Anterior cingulate cortex (tissue), 58 donors: ENCODE measurements at regions not wholly inside any gene's neighbourhood (a gene's known extent, or its start where the extent isn't known, plus 50 kb on each side); places are given as distances from the start of the nearest gene placed in this dataset.
"Not testable (repeated sequence)": the region's sequence is repeated elsewhere in the genome, so short reads cannot be mapped to it uniquely, and the experiment has no call there.

Source experiments
- DNase-seq, 58 donors: peaks; one replicate each; lab custom pipeline; 2025; lab: John Stamatoyannopoulos, UW

DNA sequence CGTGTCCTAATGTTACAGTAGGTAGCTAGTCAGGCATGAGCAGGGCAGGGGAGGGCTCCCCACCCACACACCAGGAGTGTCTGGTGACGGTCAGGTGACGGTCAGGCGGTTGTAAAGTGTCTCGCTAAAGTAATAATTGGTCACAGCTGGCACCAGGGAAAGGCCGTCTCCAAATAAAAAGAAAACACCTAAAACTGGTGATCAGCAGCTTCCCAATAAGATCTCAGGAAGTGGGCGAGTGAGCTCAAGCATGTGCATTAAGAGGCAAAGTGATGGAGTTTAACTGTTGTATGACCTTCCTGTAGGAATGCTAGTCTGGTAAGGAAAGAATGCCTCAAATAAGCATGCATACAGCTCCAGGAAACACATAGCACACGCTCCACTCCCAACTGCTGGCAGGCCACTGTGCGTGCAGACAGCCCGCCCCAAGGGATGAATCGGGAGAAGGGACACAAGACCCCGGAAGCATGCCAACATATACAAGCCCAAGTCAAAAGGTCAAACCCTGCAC lies 177.1 kb downstream of the RNF144A start:
- DNase-seq: no peak

DNA sequence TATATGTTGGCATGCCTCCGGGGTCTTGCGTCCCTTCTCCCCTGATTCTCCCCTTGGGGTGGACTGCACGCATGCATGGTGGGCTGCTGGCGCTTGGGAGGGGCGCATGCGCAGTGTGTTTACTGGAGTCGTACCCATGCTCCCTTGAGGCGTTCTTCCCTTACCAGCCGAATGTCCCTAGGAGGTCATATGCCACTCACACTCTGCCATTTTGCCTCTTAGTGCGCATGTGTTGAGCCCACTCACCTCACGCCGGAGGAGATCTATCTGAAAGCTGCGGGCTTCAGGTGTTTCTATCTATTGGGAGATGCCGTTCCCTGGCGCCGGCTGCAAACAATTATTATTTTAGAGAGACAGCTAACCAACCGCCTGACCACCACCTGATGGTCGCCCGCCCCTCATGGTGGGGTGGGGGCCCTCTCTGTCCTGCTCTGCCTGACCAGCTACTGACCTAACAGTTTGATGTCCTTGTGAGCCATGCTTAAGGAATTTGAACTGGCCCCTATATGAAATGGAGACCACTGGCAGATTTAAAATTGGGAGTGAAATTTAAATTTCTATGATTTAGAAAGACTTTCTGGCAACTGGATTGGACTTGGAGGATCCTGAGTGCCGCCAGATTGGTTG lies 179.6 kb downstream of the RNF144A start:
- no peak for DNase-seq

DNA sequence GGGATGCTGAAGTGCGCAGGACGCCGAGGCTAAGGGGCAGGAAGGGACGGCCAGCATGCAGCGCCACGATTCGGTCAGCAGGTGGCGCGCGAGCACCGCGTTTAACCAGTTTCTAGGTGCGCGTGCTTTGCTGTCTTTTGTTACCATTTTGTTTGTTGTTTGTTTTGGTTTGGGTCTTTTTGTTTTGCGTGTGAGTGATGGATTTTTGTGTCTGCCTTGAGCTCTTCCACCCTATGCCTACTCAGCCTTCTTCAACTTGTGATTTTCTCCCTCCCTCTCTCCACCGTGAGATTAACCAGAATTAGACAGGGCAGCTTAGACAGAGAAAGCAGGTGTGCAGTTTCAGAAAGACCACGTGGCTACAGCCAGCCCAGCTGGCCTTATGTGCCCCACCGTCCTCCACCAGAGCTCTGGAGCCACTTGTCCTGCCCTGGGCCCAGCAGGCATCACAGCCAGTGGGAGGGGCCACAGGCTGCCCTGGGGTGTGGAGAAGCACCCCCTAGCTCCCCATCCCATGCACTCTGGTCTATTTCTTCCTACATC lies 180.2 kb downstream of the RNF144A start:
- DNase-seq: peak in 51 of 58 donors; percentile 9 to 81 (median 49)

DNA sequence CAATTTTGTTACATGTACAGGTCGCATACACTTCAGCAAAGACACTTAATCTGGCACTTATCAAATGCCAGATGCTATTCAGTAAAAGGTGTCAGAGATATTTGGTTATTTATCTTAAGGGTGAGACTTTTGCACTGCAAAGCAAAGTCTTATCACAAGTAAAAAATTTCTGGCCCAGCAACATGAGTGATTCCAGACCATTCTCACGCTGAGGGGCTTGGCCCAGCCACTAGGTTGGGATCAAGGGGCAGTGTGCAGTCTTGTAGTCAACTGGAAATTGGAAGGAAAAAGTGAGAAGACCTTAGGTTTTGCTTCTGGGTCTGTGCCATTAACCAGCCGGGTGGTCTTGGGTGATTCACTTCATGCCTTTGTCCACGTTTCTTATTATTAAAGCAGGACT lies 181.6 kb downstream of the RNF144A start:
- DNase-seq: no peak

DNA sequence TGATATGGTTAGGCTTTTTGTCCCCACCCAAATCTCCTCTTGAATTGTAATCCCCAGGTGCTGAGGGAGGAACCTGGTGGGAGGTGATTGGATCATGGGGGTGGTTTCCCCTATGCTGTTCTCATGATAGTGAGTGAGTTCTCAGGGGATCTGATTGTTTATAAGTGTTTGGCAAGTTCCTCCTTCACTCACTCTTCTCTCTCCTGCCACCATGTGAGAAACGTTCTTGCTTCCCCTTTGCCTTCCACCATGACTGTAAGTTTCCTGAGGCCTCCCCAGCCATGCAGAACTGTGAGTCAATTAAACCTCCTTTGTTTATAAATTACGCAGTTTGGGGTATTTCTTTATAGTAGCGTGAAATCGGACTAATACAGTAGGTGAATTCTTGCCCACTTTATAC lies 182.5 kb downstream of the RNF144A start:
- not testable (repeated sequence) for DNase-seq

DNA sequence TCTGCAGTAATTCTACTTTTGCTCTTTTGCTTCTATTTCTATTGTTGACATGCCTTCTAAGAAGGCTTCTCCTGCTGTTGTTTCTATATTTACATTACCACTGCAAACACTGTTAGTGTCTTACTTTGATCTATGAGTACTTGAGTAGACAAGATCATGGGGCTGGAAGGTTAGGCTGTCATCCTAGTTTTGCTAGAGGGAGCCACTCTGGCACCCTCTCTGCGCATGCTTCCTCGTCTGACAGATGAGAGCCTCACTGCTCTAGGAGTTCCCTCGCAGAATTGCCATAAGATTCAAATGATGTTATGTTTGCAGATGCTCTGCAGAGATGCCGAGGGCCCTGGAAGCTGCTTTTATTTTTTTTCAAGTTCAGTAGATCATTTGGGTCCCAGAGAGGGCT lies 185.6 kb downstream of the RNF144A start:
- DNase-seq: no peak

DNA sequence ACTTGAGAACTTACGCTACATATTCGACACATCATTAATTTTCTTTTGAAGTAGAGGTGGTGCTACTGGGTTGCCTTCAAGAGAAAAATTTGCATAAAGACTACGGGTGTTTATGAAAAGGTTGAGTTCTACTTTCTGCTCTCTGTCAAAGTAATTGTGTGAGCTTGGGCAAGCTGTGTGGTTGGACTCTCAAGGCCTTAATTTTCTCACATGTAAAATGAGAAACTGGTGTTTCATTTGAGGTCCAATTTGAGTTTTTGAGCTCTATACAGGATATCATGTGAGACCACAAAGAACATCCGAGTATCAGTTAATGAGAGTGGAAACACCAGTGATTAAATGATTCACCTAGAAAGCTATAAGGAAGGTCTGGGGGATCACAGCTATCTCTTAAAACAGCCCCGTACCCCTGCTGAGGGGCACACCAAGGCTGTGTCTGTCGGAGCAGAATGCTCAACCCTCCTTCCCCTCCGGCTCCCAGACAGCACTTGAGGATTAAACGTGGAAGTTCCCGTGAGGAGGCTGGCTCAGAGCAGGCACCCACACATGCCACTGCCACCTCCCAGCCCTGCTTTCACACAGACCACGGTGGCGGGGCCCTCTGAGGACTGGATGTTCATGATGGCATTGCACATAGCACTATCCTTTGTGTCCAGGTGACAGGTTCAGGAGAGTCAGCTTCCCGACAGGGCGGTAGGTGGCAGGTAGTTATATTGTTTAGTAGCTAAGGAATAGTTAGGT lies 191.8 kb downstream of the RNF144A start:
- no peak for DNase-seq

DNA sequence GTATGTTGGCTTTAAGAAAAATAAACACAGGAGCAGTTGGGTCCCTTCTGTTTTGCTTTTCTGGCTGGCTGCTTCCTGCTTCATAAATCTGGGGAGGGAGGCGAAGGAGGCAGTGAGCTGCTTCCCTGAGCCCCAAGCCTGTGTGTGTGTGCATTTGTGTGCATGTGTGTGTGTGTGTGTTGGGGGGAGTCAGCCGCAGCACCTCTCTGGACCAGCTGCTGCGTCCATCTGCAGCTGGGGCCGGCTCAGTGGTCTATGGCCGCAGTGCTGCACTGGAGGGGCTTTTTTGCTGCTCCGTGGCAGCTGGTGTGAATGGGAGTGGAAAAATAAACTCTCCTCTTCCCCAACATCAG lies 192.3 kb downstream of the RNF144A start:
- no peak for DNase-seq

DNA sequence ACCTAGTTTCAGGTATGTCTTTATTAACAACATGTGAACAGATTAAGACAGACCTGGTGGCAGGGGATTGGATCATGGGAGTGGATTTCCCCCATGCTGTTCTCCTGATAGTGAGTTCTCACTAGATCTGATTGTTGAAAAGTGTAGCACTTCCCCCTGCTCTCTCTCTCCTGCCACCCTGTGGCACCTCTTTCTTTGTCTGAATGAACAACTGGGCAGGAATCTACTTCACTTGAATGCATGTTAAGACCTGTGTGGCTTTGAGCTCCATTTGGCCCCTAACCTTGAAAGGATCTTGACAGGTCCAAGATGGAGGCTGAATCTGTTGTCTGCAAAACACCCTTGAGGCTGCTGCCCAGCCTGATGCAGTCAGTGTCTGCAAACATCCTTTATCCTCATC lies 194.4 kb downstream of the RNF144A start:
- DNase-seq: no peak

DNA sequence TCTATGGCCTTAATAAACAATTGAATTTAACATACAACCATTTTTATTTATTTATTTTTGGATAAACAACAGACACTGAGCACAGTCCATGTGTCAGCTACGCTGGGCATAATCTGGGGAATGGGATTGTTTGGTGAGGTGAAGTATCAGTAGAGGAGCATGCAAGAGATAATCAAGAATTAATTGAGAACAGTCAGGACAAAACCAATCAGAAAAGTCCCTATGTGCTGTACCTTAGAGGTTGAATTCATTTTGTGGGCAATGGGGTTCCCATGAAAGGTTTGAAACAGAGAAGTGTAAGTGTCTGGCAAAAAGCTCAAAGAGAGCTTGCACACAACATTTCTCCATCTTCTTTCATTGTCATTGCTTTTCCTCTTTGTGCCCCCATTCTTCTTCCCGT lies 198.2 kb downstream of the RNF144A start:
- no peak for DNase-seq

DNA sequence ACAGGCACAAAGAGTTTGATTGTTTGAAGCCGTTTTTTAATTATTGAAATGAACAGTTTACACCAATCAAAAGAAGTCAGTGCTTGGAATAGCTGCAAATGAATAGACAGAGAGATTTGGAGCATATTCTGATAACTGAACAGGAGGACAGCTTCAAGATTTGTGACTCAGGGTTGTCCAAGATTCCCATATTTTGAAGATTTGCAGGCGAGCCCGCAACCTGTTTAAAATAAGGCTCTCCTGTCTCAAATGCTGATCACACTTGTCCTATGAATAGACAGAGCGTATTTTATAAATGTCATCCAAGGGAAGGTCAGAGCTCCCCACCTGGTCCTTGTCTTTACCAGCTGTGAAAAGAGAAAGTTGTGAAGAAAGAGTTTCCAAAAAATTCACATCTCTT lies 198.7 kb downstream of the RNF144A start:
- no peak for DNase-seq

DNA sequence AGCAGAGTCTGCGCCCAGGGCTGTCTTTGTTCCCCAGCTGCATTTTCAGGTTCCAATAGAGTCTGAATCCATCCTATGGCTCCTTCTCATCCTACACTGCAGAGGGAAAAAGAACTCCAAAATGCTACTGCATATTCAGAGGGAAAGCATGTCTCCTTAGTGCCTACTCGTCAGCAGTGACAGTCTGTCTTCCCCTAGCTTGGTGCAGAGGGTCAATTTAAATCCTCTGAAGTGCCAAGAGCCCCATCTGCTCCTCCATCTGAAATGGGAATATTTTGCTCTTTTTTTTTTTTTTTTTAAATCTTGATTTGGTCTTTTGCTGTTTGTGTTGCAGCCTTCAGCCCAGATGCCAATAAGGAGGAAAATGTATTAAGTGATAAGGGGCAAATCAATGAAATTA lies 199.3 kb downstream of the RNF144A start:
- no peak for DNase-seq

DNA sequence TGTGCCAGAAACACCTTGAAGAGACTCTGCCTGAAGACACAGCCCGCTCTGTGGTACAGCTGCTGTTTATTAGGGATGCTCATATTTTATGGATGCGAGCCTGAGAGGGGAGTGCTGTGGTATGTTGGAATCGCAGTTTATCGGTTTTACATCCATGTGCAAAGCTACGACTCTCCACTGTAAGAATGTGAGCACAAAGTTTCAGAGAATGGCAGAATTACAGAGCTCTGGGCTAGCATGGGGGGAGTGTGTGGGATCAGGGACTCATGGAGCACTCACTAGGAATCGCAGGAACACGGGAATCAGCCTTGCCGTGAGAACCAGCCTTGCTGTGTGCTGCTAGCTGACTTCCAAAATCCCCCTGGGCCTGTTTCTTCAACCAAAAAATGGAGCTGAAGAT lies 199.9 kb downstream of the RNF144A start:
- no peak for DNase-seq

DNA sequence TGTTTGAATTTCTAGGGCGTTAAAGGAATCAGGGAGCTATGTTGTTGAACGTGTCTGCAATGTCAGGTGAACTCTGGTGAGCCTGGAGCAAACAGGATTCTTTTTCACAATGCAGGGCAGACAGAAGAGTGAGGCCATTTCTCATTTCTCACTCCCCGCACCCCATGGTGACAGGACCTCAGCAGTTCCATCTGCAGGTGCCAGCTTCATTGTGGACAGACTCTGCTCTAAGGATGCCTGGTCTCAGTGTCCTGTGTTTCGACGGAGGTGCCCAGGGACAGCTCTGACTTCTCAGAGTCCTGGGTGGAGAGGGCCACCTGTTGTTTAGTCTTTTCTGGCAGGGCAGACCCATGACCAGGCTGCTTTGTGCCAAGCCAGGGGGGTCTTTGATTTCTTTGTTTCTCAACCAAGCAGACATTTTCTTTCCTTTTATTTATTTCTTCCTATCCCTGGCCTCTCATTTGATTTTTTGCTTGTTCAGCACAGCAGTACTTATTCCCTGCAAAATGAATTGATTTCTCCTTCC lies 201.5 kb downstream of the RNF144A start:
- no peak for DNase-seq

DNA sequence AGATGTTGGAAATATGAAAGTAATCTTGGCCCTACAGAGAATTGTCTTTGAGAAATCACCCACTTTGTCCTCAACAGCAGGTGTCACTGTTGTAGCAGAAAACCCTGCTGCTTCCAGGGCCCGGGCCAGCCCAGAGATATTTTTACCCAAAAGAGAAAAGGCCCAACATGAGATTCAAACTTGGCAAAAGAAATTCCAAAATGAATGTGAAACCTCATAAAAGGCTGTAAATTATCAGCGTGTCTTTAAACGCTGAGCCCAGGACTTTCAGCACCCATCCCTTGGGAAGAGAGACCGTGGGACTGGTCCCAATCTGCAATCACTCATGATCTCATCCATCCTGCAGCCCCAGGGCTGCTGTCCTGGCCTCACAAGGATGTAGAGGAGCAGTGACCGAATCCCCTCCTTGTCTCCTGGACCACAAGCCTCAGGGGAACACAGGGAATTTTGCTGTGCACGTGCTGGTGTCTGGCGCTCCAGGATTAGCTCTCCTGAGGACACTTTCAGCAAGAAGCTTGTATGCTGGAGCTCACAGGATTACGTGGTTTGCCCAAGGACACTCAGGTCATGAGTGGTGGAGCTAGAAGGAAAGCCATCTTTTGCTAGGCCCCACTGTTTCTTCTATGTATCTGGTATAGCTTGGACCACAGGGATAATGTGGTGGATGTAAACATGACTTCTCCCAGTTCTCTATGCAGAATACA lies 202.1 kb downstream of the RNF144A start:
- DNase-seq: peak in 27 of 58 donors; percentile 1 to 54 (median 18)

DNA sequence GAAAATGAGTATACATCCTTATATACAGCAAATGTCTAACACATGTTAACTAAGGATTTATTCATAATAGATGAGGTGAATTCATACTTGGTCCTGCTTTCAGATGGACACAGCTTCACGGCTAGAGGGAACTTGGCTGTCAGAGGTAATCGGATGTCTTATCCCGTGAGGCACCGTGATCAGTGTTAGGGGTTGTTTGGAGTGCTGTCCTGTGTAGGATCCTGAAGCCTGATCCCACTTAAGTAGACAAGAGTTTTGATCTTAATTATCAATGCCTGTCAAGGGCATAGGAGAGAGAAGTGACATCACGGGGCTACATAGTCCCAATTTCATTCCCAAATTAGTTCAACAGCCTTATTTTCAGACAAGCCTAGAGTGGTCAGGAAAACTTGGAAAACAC lies 204.6 kb downstream of the RNF144A start:
- DNase-seq: no peak

DNA sequence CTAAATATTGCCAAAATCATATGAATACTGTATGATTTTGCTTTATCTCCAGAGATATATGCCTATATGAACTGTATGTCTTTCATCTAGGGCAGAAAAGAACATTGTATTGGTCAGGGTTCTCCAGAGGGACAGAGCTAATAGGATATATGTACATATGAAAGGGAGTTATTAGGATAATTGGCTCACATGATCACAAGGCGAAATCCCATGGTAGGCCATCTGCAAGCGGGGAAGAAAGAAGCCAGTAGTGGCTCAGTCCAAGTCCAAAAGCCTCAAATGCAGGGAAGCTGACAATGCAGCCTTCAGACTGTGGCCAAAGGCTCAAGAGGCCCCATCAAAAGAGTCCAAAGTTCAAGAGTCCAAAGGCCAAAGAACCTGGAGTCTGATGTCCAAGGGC lies 209.9 kb downstream of the RNF144A start:
- no peak for DNase-seq

DNA sequence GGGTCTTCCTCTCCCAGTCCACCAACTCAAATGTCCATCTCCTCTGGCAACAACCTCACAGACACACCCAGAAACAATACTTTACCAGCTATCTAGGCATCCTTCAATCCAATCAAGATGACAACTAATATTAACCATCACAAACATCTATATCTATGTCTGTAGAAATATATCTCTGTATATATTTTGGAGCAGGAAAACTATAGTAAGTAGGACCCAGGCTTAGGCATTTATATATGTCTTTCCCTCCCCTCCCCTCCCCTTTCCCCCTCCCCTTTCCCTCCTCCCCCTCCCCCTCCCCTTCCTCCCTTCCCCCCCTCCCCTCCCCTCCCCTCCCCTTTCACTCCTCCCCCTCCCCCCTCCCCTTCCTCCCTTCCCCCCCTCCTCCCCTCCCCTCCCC lies 210.5 kb downstream of the RNF144A start:
- no peak for DNase-seq

DNA sequence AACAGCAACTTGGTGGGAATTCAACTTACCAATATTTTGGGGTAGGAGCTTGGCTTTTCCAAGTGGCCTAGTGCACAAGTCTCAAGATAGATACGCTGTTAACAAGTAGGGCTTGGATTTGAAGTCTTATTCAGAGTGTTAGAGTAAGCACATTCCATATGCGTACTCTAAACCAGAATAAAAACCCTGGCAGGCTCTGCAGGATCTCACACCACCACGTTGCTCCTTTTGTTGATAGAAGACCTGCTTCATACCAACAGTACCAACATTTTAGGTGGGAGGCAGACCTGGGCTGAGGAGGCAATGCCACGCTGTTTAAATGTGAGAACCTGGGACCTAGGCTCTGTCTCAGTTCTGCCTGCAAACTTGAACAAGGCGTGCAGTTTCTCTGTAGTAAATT lies 214.0 kb downstream of the RNF144A start:
- no peak for DNase-seq

DNA sequence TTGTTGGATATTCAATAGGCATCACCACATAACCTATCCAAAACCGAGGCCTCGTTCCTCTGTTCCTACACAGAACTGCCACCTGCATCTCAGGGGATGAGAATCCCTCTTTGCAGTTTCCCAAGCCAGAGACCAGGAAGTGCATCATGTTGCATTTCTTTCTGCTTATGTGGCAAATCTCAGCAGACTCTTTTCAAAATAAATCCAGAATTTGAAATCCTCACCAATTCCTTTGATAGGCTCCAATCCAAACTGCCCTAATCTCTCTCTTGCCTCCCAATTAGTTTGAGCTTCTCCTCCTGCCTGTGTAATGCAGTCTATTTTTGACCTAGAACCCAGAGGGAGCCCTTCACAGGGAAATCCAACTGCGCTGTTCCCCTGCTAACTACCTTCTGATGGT lies 215.5 kb downstream of the RNF144A start:
- DNase-seq: no peak

DNA sequence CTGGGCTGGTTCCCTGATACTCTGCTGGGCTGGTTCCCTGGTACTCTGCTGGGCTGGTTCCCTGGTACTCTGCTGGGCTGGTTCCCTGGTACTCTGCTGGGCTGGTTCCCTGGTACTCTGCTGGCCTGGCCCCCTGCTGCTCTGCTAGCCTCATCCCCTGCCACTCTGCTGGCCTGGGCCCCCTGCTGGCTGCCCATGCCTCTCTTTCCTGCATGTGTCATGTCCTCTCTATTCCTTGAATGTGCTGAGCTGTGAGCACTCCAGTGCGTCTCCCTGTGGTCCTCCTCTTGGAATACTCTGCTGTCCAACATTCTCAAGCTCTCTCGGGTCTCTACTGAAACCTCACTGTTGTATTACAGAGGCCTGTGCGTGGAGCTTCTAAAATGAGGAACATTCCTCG lies 216.3 kb downstream of the RNF144A start:
- no peak for DNase-seq
